CD14-positive monocyte (primary cell): ENCODE measurements at regions not wholly inside any gene's neighbourhood (a gene's known extent, or its start where the extent isn't known, plus 50 kb on each side); places are given as distances from the start of the nearest gene placed in this dataset.

ENCODE experiments used
- DNase-seq, 3 donors: peaks; one replicate each; pipeline ENCODE4 v3.0.0-alpha.2; 2011 to 2022
- H2AFZ ChIP-seq: 2 replicates; pipeline ENCODE4 v1.6.0; 2012; ENCODE audit warnings: mild to moderate bottlenecking, low read depth, low read length, inconsistent platforms; ENCODE audit not compliant: insufficient read depth, poor library complexity, severe bottlenecking
- H3K27ac ChIP-seq, 2 donors: 1 replicate in 1 of 2; 2 replicates in 1 of 2; pipeline ENCODE4 v1.5.1; 2012 to 2013; ENCODE audit warnings: low read length in 2 of 2, control low read depth in 1 of 2, inconsistent platforms in 1 of 2, low read depth in 1 of 2, mild to moderate bottlenecking in 1 of 2
- H3K27me3 ChIP-seq, 2 donors: one replicate each; pipeline versions ENCODE4 v1.6.0 to v1.6.1; 2011 to 2013; ENCODE audit warnings: low read length in 2 of 2; ENCODE audit not compliant: control insufficient read depth in 2 of 2, insufficient read depth in 2 of 2
- H3K36me3 ChIP-seq, 2 donors: replicated peaks in 1 of 2; 1 replicate in 1 of 2; 2 replicates in 1 of 2; pipeline versions ENCODE4 v1.5.1 to v1.6.1; 2012 to 2013; ENCODE audit warnings: low read length in 2 of 2, control low read depth in 1 of 2, inconsistent platforms in 1 of 2, mild to moderate bottlenecking in 1 of 2; ENCODE audit not compliant: insufficient read depth in 2 of 2, control insufficient read depth in 1 of 2
- H3K4me1 ChIP-seq, 2 donors: 1 replicate in 1 of 2; 2 replicates in 1 of 2; pipeline versions ENCODE4 v1.5.1 to v1.6.1; 2012 to 2013; ENCODE audit warnings: low read length in 2 of 2, control low read depth in 1 of 2, inconsistent platforms in 1 of 2, mild to moderate bottlenecking in 1 of 2, moderate library complexity in 1 of 2; ENCODE audit not compliant: insufficient read depth in 2 of 2, control insufficient read depth in 1 of 2
- H3K4me2 ChIP-seq: replicated peaks from 2 replicates; pipeline ENCODE3; 2012; ENCODE audit warnings: low read length, moderate library complexity, mild to moderate bottlenecking; ENCODE audit not compliant: poor library complexity, severe bottlenecking; ENCODE audit errors: extremely low read depth
- H3K4me3 ChIP-seq, 3 experiments: fragments of 200-600 bp in 1 of 3; sonication (generic) in 1 of 3; replicated peaks in 1 of 3; 1 replicate in 2 of 3; 2 replicates in 1 of 3; pipeline ENCODE4 v1.5.1; 2011 to 2013; ENCODE audit warnings: low read length in 3 of 3, mild to moderate bottlenecking in 3 of 3, control low read depth in 2 of 3, low read depth in 2 of 3, inconsistent platforms in 1 of 3, moderate library complexity in 1 of 3
- H3K79me2 ChIP-seq: 2 replicates; pipeline ENCODE4 v1.6.0; 2012; ENCODE audit warnings: mild to moderate bottlenecking, control low read depth, inconsistent platforms, low read length, moderate library complexity; ENCODE audit not compliant: insufficient read depth
- H3K9ac ChIP-seq: 2 replicates; pipeline ENCODE4 v1.6.0; 2017; ENCODE audit warnings: low read length, mild to moderate bottlenecking; ENCODE audit not compliant: insufficient read depth, poor library complexity, severe bottlenecking
- H3K9me3 ChIP-seq, 2 donors: replicated peaks in 1 of 2; 1 replicate in 1 of 2; 2 replicates in 1 of 2; pipeline versions ENCODE4 v1.5.1 to v1.6.1; 2012 to 2013; ENCODE audit warnings: low read length in 2 of 2, control low read depth in 1 of 2; ENCODE audit not compliant: control insufficient read depth in 1 of 2, insufficient read depth in 1 of 2
- H4K20me1 ChIP-seq: 2 replicates; pipeline ENCODE4 v1.6.0; 2012; ENCODE audit warnings: mild to moderate bottlenecking, low read length, control low read depth, moderate library complexity; ENCODE audit not compliant: insufficient read depth
- H3K27ac Mint-ChIP-seq, 7 donors: one replicate each; pipeline ENCODE4 v1.8.0; 2020; ENCODE audit warnings: mild to moderate bottlenecking in 7 of 7, mixed read lengths in 7 of 7, moderate library complexity in 6 of 7, inconsistent platforms in 2 of 7
- H3K27me3 Mint-ChIP-seq, 3 donors: one replicate each; pipeline ENCODE4 v1.8.0; 2021 to 2022; ENCODE audit warnings: low read depth in 3 of 3, mild to moderate bottlenecking in 3 of 3, mixed read lengths in 3 of 3, moderate library complexity in 3 of 3, inconsistent platforms in 1 of 3
- H3K36me3 Mint-ChIP-seq, 2 donors: one replicate each; pipeline ENCODE4 v1.8.0; 2020; ENCODE audit warnings: mixed read lengths in 2 of 2, inconsistent platforms in 1 of 2, mild to moderate bottlenecking in 1 of 2
- H3K4me1 Mint-ChIP-seq: one replicate; pipeline ENCODE4 v1.8.0; 2020; ENCODE audit warnings: mild to moderate bottlenecking, mixed read lengths
- H3K4me3 Mint-ChIP-seq, 2 donors: one replicate each; pipeline ENCODE4 v1.8.0; 2020; ENCODE audit warnings: mild to moderate bottlenecking in 2 of 2, mixed read lengths in 2 of 2, moderate library complexity in 1 of 2
- H3K9me3 Mint-ChIP-seq, 7 donors: one replicate each; pipeline ENCODE4 v1.8.0; 2020 to 2022; ENCODE audit warnings: mixed read lengths in 7 of 7, mild to moderate bottlenecking in 6 of 7, moderate library complexity in 6 of 7, inconsistent platforms in 2 of 7
- WGBS: methylation state at CpG from one replicate; pipeline ENCODE4 v1.1.5; 2013; ENCODE audit warnings: missing lambda C conversion rate; ENCODE audit not compliant: insufficient coverage; 5-methylcytosine and 5-hydroxymethylcytosine counted together
- intact Hi-C, 2 donors: fragments of 100-400 bp; cut with micrococcal nuclease; formaldehyde crosslinking; loops; one replicate each; pipeline versions ENCODE4 v1.15.0 to v1.15.1; 2023
- TF ChIP-seq, protein P1 (sequence below): fragments of 200-600 bp; IDR thresholded peaks from one replicate; pipeline ENCODE4 v1.8.0; 2022; ENCODE audit warnings: antibody characterized with exemption, mild to moderate bottlenecking

DNA sequence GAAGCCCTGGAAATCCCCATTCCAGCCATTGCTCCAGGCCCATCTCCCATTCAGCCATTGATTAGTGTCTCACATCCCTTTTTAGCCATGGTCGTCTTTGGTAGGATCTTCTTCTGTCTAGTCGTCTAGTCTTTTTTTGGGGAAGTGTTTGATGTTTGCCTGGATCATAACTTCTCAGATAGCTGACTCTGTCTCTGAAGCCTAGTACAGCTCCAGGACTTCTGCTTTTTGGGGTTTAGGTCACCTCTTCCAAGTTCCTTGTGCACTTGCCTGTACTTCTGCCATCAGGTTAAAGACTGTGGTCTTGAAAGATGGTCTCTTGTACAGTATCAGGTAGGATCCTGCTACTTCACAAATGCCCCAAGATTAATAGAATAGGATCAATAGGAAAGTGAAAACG, 553.5 kb downstream of the PKHD1 start:
- Histone ChIP-seq H3K27me3 (no peaks in the 10 kb centered on the region), H3K36me3 (no peaks in the 10 kb centered on the region), H4K20me1 (no peaks in the 10 kb centered on the region), H3K79me2 (no peaks in the 10 kb centered on the region), H3K9me3 (no peaks in the 10 kb centered on the region), H3K4me3 (no peak overlapping the region), H3K27ac (no peak overlapping the region), H3K9ac (no peak overlapping the region), H3K4me1 (no peaks in the 10 kb centered on the region), H2AFZ (no peak overlapping the region), H3K4me2 (no peak overlapping the region)
- Mint-ChIP-seq H3K4me3 (no peak overlapping the region), H3K27me3 (peaks cover 0 to 6% (median 2%) of the 10 kb centered on the region in 3 donors), H3K4me1 (no peaks in the 10 kb centered on the region), H3K36me3 (no peaks in the 10 kb centered on the region), H3K27ac (no peak overlapping the region), H3K9me3 (no peaks in the 10 kb centered on the region)
- DNase-seq: peak in 1 of 3 donors; percentile 12
- no CpG with 5 or more reads among the region's 3 CpGs for WGBS
- TF ChIP-seq, protein P1, sequence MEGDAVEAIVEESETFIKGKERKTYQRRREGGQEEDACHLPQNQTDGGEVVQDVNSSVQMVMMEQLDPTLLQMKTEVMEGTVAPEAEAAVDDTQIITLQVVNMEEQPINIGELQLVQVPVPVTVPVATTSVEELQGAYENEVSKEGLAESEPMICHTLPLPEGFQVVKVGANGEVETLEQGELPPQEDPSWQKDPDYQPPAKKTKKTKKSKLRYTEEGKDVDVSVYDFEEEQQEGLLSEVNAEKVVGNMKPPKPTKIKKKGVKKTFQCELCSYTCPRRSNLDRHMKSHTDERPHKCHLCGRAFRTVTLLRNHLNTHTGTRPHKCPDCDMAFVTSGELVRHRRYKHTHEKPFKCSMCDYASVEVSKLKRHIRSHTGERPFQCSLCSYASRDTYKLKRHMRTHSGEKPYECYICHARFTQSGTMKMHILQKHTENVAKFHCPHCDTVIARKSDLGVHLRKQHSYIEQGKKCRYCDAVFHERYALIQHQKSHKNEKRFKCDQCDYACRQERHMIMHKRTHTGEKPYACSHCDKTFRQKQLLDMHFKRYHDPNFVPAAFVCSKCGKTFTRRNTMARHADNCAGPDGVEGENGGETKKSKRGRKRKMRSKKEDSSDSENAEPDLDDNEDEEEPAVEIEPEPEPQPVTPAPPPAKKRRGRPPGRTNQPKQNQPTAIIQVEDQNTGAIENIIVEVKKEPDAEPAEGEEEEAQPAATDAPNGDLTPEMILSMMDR: no peak
- intact Hi-C loops: no loop called here

DNA sequence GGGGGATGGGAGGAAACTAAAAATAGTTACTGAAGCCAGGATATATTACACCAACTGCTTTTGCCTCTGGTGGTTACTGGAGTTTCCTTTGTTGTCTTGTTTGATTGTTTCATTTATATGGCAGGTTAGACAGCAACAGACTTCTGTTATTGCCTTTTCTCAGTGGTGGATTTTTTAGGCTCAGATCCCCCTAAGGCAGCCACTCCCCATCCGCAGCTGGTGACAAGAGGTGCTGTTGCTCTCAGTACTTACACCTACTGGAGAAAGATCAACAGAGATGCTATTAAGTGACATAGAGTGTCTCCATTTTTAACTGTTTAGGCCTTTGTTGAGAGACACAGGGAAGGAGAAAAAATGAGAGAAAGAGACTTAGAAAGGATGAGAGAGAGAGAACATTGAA, 552.1 kb downstream of the PKHD1 start:
- Histone ChIP-seq H3K9ac (no peak overlapping the region), H3K27ac (no peak overlapping the region), H4K20me1 (no peaks in the 10 kb centered on the region), H3K9me3 (no peaks in the 10 kb centered on the region), H2AFZ (no peak overlapping the region), H3K79me2 (no peaks in the 10 kb centered on the region), H3K4me1 (no peaks in the 10 kb centered on the region), H3K27me3 (no peaks in the 10 kb centered on the region), H3K4me2 (no peak overlapping the region), H3K36me3 (no peaks in the 10 kb centered on the region), H3K4me3 (no peak overlapping the region)
- H3K27me3 Mint-ChIP-seq: peaks cover 0 to 6% (median 2%) of the 10 kb centered on the region in 3 donors
- no peaks in the 10 kb centered on the region for H3K36me3 Mint-ChIP-seq
- H3K27ac Mint-ChIP-seq: peak overlapping the region in 1 of 7 donors; percentile 63
- no CpG with 5 or more reads among the region's 1 CpG for WGBS
- TF ChIP-seq, protein P1: no peak
- DNase-seq: no peak
- H3K4me1 Mint-ChIP-seq: no peaks in the 10 kb centered on the region
- intact Hi-C loops: no loop called here
- no peak overlapping the region for H3K4me3 Mint-ChIP-seq
- no peaks in the 10 kb centered on the region for H3K9me3 Mint-ChIP-seq
